ENCODE measurements at regions not wholly inside any gene's neighbourhood (a gene's known extent, or its start where the extent isn't known, plus 50 kb on each side); places are given as distances from the start of the nearest gene placed in this dataset.

DNA sequence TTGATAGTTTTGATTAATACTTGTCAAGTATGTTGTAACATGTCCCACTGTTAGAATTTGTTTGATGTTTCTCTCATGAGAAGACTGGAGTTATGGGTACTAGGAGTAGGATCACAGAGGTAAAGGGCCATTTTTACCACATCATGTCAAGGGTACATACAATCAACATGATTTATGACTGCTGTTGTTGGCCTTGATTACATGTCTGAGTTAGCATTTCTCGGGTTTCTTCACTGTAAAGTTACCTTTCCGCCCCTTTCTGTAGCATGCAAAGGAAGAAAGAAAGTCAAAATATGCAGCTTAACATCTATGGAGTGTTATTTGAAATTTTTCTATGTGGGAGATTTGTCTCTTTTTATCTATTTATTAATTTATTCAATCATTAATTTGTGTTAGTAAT is 1456.4 kb downstream of the SUCLG1 start:
- DNase-seq (ENCODE audit: low read depth, low spot score), result no peak
- Histone ChIP-seq H3K36me3 (ENCODE audit: control insufficient read depth in 2 of 2, extremely low read depth in 1 of 2, insufficient read depth in 2 of 2, low read length in 2 of 2) (no peaks in the 10 kb centered on the region), H3K79me2 (ENCODE audit: control insufficient read depth, insufficient read depth, low read length) (no peaks in the 10 kb centered on the region), H3K9ac (ENCODE audit: control insufficient read depth, extremely low read depth, insufficient read depth, low read length) (no peak overlapping the region), H4K20me1 (ENCODE audit: control insufficient read depth, extremely low read depth, insufficient read depth, low read length) (no peaks in the 10 kb centered on the region), H3K4me3 (ENCODE audit: control insufficient read depth in 2 of 3, extremely low read depth in 1 of 3, insufficient read depth in 2 of 3, low read depth in 1 of 3, low read length in 3 of 3) (no peak overlapping the region), H3K4me1 (ENCODE audit: control insufficient read depth, extremely low read depth, insufficient read depth, low read length) (no peaks in the 10 kb centered on the region), H3K9me1 (ENCODE audit: control insufficient read depth, extremely low read depth, insufficient read depth, low read length) (no peaks in the 10 kb centered on the region), H3K27ac (ENCODE audit: control insufficient read depth, insufficient read depth, low read length) (no peak overlapping the region), H2AFZ (ENCODE audit: control insufficient read depth, low read length) (peak overlapping the region; percentile 9), H3K27me3 (ENCODE audit: control insufficient read depth, extremely low read depth, insufficient read depth, low read length) (no peaks in the 10 kb centered on the region), H3K9me3 (ENCODE audit: control insufficient read depth, low read depth, low read length) (no peaks in the 10 kb centered on the region), H3K4me2 (ENCODE audit: control insufficient read depth, extremely low read depth, insufficient read depth, low read depth, low read length) (no peak overlapping the region)
- TF ChIP-seq, protein P1, sequence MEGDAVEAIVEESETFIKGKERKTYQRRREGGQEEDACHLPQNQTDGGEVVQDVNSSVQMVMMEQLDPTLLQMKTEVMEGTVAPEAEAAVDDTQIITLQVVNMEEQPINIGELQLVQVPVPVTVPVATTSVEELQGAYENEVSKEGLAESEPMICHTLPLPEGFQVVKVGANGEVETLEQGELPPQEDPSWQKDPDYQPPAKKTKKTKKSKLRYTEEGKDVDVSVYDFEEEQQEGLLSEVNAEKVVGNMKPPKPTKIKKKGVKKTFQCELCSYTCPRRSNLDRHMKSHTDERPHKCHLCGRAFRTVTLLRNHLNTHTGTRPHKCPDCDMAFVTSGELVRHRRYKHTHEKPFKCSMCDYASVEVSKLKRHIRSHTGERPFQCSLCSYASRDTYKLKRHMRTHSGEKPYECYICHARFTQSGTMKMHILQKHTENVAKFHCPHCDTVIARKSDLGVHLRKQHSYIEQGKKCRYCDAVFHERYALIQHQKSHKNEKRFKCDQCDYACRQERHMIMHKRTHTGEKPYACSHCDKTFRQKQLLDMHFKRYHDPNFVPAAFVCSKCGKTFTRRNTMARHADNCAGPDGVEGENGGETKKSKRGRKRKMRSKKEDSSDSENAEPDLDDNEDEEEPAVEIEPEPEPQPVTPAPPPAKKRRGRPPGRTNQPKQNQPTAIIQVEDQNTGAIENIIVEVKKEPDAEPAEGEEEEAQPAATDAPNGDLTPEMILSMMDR (optimal IDR thresholded peaks at IDR 0.05 in 1 of 3, IDR thresholded peaks at IDR 0.05 in 1 of 3, conservative IDR thresholded peaks at IDR 0.05 in 1 of 3; ENCODE audit: extremely low read depth in 1 of 3, insufficient read depth in 2 of 3, low read length in 3 of 3), result no peak
- no peak for TF ChIP-seq EZH2 (IDR thresholded peaks at IDR 0.05; ENCODE audit: low read length)
- dilution Hi-C loops (cut with MboI; ENCODE audit: extremely low pct_ligation_motif_present, low sequenced_read_pairs), result no loop called here
- FAIRE-seq, result no peak

DNA sequence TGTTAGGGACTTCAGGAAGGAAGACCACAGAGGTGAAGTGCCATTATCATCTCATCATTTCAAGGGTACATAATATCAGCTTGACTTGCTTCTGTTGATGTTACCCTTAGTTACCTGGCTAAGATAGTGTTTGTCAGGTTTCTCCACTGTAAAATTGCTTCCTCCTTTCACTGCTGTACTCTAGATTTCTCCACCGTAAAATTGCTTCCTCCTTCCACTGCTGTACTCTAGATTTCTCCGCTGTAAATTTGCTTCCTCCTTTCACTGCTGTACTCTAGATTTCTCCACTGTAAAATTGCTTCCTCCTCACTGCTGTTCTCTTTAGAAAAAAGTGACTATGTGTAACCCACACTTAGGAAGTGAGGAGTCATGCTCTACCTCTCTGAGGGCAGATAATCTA is 1460.3 kb downstream of the SUCLG1 start:
- H3K4me3 ChIP-seq (ENCODE audit: control insufficient read depth in 2 of 3, extremely low read depth in 1 of 3, insufficient read depth in 2 of 3, low read depth in 1 of 3, low read length in 3 of 3), result no peak overlapping the region
- H4K20me1 ChIP-seq (ENCODE audit: control insufficient read depth, extremely low read depth, insufficient read depth, low read length), result no peaks in the 10 kb centered on the region
- dilution Hi-C loops (cut with MboI; ENCODE audit: extremely low pct_ligation_motif_present, low sequenced_read_pairs), result no loop called here
- peak overlapping the region; percentile 27 for H2AFZ ChIP-seq (ENCODE audit: control insufficient read depth, low read length)
- H3K9ac ChIP-seq (ENCODE audit: control insufficient read depth, extremely low read depth, insufficient read depth, low read length), result no peak overlapping the region
- no peak for TF ChIP-seq EZH2 (IDR thresholded peaks at IDR 0.05; ENCODE audit: low read length)
- TF ChIP-seq, protein P1 (optimal IDR thresholded peaks at IDR 0.05 in 1 of 3, IDR thresholded peaks at IDR 0.05 in 1 of 3, conservative IDR thresholded peaks at IDR 0.05 in 1 of 3; ENCODE audit: extremely low read depth in 1 of 3, insufficient read depth in 2 of 3, low read length in 3 of 3), result no peak
- H3K27ac ChIP-seq (ENCODE audit: control insufficient read depth, insufficient read depth, low read length), result no peak overlapping the region
- H3K4me2 ChIP-seq (ENCODE audit: control insufficient read depth, extremely low read depth, insufficient read depth, low read depth, low read length), result no peak overlapping the region
- H3K4me1 ChIP-seq (ENCODE audit: control insufficient read depth, extremely low read depth, insufficient read depth, low read length), result peaks cover 11% of the 10 kb centered on the region
- no peaks in the 10 kb centered on the region for H3K9me1 ChIP-seq (ENCODE audit: control insufficient read depth, extremely low read depth, insufficient read depth, low read length)
- H3K27me3 ChIP-seq (ENCODE audit: control insufficient read depth, extremely low read depth, insufficient read depth, low read length), result no peaks in the 10 kb centered on the region
- DNase-seq (ENCODE audit: low read depth, low spot score) (no peak), FAIRE-seq (peak; percentile 52)
- H3K9me3 ChIP-seq (ENCODE audit: control insufficient read depth, low read depth, low read length), result no peaks in the 10 kb centered on the region
- H3K36me3 ChIP-seq (ENCODE audit: control insufficient read depth in 2 of 2, extremely low read depth in 1 of 2, insufficient read depth in 2 of 2, low read length in 2 of 2), result no peaks in the 10 kb centered on the region
- no peaks in the 10 kb centered on the region for H3K79me2 ChIP-seq (ENCODE audit: control insufficient read depth, insufficient read depth, low read length)
